SK-N-MC (cell line): ENCODE measurements at regions not wholly inside any gene's neighbourhood (a gene's known extent, or its start where the extent isn't known, plus 50 kb on each side); places are given as distances from the start of the nearest gene placed in this dataset.

Source experiments
- EZH2 ChIP-seq: fragments of 200-600 bp; sonication (generic); IDR thresholded peaks from one replicate; pipeline ENCODE4 v1.6.1; 2017; ENCODE audit warnings: antibody characterized with exemption
- POLR2AphosphoS5 ChIP-seq: IDR thresholded peaks from 2 replicates; pipeline ENCODE4 v1.6.1; 2012; ENCODE audit warnings: mild to moderate bottlenecking, low read depth, low read length, borderline replicate concordance

DNA sequence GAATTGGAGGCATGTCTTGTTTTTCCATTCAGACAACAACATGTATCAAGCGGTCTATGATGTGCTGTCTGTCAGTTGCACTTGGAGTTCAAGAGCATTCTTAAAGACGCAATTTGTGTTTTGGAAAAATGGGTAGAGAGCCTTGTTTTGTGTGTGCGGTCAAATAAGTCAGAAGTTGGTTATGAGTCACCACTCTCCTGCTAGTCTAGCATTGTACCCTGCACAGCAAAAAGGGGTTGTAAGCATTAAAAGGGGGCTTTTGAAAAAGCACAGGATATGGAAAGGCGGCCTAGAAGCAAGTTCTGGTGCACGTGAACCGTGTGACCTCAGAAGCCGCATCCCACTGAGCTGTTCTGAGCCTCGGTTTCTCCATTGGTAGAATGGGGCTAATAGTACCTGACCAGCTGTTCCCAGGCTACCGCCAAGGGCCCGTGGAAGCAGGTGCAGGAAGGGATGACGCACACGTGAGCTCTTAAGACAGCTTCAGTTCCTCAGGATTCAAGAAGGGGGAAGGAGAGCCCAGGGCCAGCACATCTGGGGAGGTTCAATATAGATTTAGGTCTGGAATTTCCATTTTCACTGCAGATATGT, 61.6 kb upstream of the SNX9 start:
- no peak for TF ChIP-seq EZH2
- TF ChIP-seq POLR2AphosphoS5 = no peak
